IMR-90 (cell line): ENCODE measurements at regions not wholly inside any gene's neighbourhood (a gene's known extent, or its start where the extent isn't known, plus 50 kb on each side); places are given as distances from the start of the nearest gene placed in this dataset.

Experiments
- ATAC-seq: fragments of 200-7000 bp; cut with Tn5 transposase; 2 replicates; pipeline ENCODE4 v1.9.1; 2020; ENCODE audit warnings: low read depth, mild to moderate bottlenecking, moderate library complexity
- BruUV-seq: library from RNA; stranded (reverse); fragments of 400-500 nt; replicated peaks from 2 replicates; lab custom pipeline; 2021; lab: Mats Ljungman, UMichigan
- CTCF ChIA-PET: fragments of 300-600 bp; formaldehyde crosslinking; extraction: SDS; loops from one replicate; lab custom pipeline; 2021; ENCODE audit warnings: antibody characterized with exemption; lab: Yijun Ruan, JAX
- POLR2A ChIA-PET: fragments of 300-600 bp; sonication (Branson Sonifier 250); formaldehyde crosslinking; loops from one replicate; lab custom pipeline; 2022; ENCODE audit warnings: antibody characterized with exemption; ENCODE audit not compliant: unreplicated experiment; lab: Charles Lee
- DNase-seq: peaks from one replicate; pipeline ENCODE4 v3.0.0; 2013
- H2AFZ ChIP-seq: replicated peaks from 2 replicates; pipeline ENCODE3; 2013; ENCODE audit warnings: low read length, mild to moderate bottlenecking; ENCODE audit not compliant: poor library complexity
- H2AK5ac ChIP-seq: 2 replicates; pipeline ENCODE4 v1.6.1; 2013; ENCODE audit warnings: low read depth, low read length, inconsistent platforms
- H2AK9ac ChIP-seq: replicated peaks from 2 replicates; pipeline ENCODE3; 2013; ENCODE audit warnings: mild to moderate bottlenecking, low read depth, low read length, moderate library complexity; ENCODE audit not compliant: poor library complexity
- H2BK120ac ChIP-seq: 2 replicates; pipeline ENCODE4 v1.6.1; 2013; ENCODE audit warnings: low read depth, low read length, inconsistent platforms
- H2BK15ac ChIP-seq: 3 replicates; pipeline ENCODE4 v1.6.1; 2013; ENCODE audit warnings: low read depth, low read length, inconsistent platforms
- H2BK20ac ChIP-seq: 2 replicates; pipeline ENCODE4 v1.6.1; 2013; ENCODE audit warnings: low read depth, mild to moderate bottlenecking, inconsistent platforms, low read length, moderate library complexity
- H2BK5ac ChIP-seq: 2 replicates; pipeline ENCODE4 v1.6.1; 2013; ENCODE audit warnings: mild to moderate bottlenecking, low read depth, low read length, inconsistent platforms; ENCODE audit not compliant: poor library complexity, severe bottlenecking
- H3K14ac ChIP-seq: replicated peaks from 2 replicates; pipeline ENCODE4 v1.6.1; 2013; ENCODE audit warnings: low read depth, low read length, inconsistent platforms
- H3K18ac ChIP-seq: 2 replicates; pipeline ENCODE4 v1.6.1; 2013; ENCODE audit warnings: low read depth, low read length, control low read depth
- H3K23ac ChIP-seq: 2 replicates; pipeline ENCODE4 v1.6.1; 2013; ENCODE audit warnings: low read depth, low read length, inconsistent platforms
- H3K27ac ChIP-seq: 2 replicates; pipeline ENCODE4 v1.5.1; 2013; ENCODE audit warnings: mild to moderate bottlenecking, control low read depth, low read length; ENCODE audit not compliant: insufficient read depth
- H3K27me3 ChIP-seq: 2 replicates; pipeline ENCODE4 v1.6.1; 2013; ENCODE audit warnings: low read length; ENCODE audit not compliant: control insufficient read depth, insufficient read depth
- H3K36me3 ChIP-seq: 2 replicates; pipeline ENCODE4 v1.6.1; 2013; ENCODE audit warnings: low read length, mixed read lengths; ENCODE audit not compliant: control insufficient read depth, insufficient read depth
- H3K4ac ChIP-seq: 2 replicates; pipeline ENCODE4 v1.6.1; 2013; ENCODE audit warnings: low read depth, low read length, inconsistent platforms
- H3K4me1 ChIP-seq: 2 replicates; pipeline ENCODE4 v1.6.1; 2013; ENCODE audit warnings: low read length, mixed read lengths; ENCODE audit not compliant: control insufficient read depth, insufficient read depth
- H3K4me2 ChIP-seq: 2 replicates; pipeline ENCODE4 v1.6.1; 2013; ENCODE audit warnings: low read depth, mild to moderate bottlenecking, control low read depth, low read length, moderate library complexity
- H3K4me3 ChIP-seq: 2 replicates; pipeline ENCODE4 v1.5.1; 2013; ENCODE audit warnings: low read depth, mild to moderate bottlenecking, control low read depth, low read length, moderate library complexity; ENCODE audit not compliant: insufficient read depth
- H3K56ac ChIP-seq: 2 replicates; pipeline ENCODE4 v1.6.1; 2013; ENCODE audit warnings: low read length, inconsistent platforms; ENCODE audit not compliant: insufficient read depth; ENCODE audit errors: extremely low read depth
- H3K79me1 ChIP-seq, 2 experiments: 2 replicates each; pipeline ENCODE4 v1.6.1; 2013; ENCODE audit warnings: low read length in 2 of 2, inconsistent platforms in 1 of 2, low read depth in 1 of 2
- H3K9ac ChIP-seq: 2 replicates; pipeline ENCODE4 v1.6.1; 2013; ENCODE audit warnings: low read depth, low read length, control low read depth
- H3K9me1 ChIP-seq: 2 replicates; pipeline ENCODE4 v1.6.1; 2013; ENCODE audit warnings: low read length, inconsistent platforms; ENCODE audit not compliant: insufficient read depth
- H3K9me3 ChIP-seq: 2 replicates; pipeline ENCODE4 v1.6.1; 2013; ENCODE audit warnings: low read length; ENCODE audit not compliant: control insufficient read depth, insufficient read depth
- H4K20me1 ChIP-seq: 2 replicates; pipeline ENCODE4 v1.6.1; 2013; ENCODE audit warnings: low read length, inconsistent platforms; ENCODE audit not compliant: insufficient read depth
- H4K5ac ChIP-seq: 2 replicates; pipeline ENCODE4 v1.6.1; 2013; ENCODE audit warnings: mild to moderate bottlenecking, low read depth, low read length, control low read depth
- H4K8ac ChIP-seq, 2 experiments: 2 replicates each; pipeline ENCODE4 v1.6.1; 2013; ENCODE audit warnings: low read depth in 2 of 2, low read length in 2 of 2, control low read depth in 1 of 2, inconsistent platforms in 1 of 2
- H4K91ac ChIP-seq: 2 replicates; pipeline ENCODE4 v1.6.1; 2013; ENCODE audit warnings: low read depth, low read length, inconsistent platforms; ENCODE audit not compliant: insufficient read depth
- BHLHE40 ChIP-seq: fragments of 150-350 bp; IDR thresholded peaks from 2 replicates; pipeline ENCODE4 v1.6.1; 2016; ENCODE audit warnings: mild to moderate bottlenecking, low read depth, low read length
- CHD1 ChIP-seq: IDR thresholded peaks from 2 replicates; pipeline ENCODE4 v1.6.1; 2012; ENCODE audit warnings: low read depth, low read length, improper control_type of control experiment
- FOS ChIP-seq: fragments of 150-350 bp; IDR thresholded peaks from 2 replicates; pipeline ENCODE4 v1.6.1; 2016; ENCODE audit warnings: low read depth, low read length
- MAFK ChIP-seq: IDR thresholded peaks from 2 replicates; pipeline ENCODE4 v1.6.1; 2012; ENCODE audit warnings: low read depth, low read length, improper control_type of control experiment
- MXI1 ChIP-seq: IDR thresholded peaks from 2 replicates; pipeline ENCODE4 v1.6.1; 2012; ENCODE audit warnings: low read depth, mild to moderate bottlenecking, low read length, moderate library complexity, borderline replicate concordance
- NFE2L2 ChIP-seq: fragments of 150-350 bp; IDR thresholded peaks from 2 replicates; pipeline ENCODE4 v1.6.1; 2016; ENCODE audit warnings: low read depth, mild to moderate bottlenecking, low read length
- POLR2A ChIP-seq: IDR thresholded peaks from 2 replicates; pipeline ENCODE4 v1.6.1; 2012; ENCODE audit warnings: mild to moderate bottlenecking, low read depth, low read length
- RCOR1 ChIP-seq: IDR thresholded peaks from 2 replicates; pipeline ENCODE4 v1.6.1; 2012; ENCODE audit warnings: mild to moderate bottlenecking, low read length, improper control_type of control experiment; ENCODE audit not compliant: insufficient replicate concordance
- RFX5 ChIP-seq: IDR thresholded peaks from 2 replicates; pipeline ENCODE4 v1.8.0; 2012; ENCODE audit warnings: low read depth, mild to moderate bottlenecking, low read length, moderate library complexity
- USF2 ChIP-seq: fragments of 150-350 bp; IDR thresholded peaks from 2 replicates; pipeline ENCODE4 v1.6.1; 2017; ENCODE audit warnings: mild to moderate bottlenecking, antibody characterized with exemption, low read length, low read depth
- WGBS, 2 experiments: methylation state at CpG; one replicate each; pipeline versions ENCODE4 v1.1.5 to v1.1.7; 2013; ENCODE audit warnings: missing lambda C conversion rate in 2 of 2; ENCODE audit not compliant: insufficient read length in 1 of 2; ENCODE audit errors: extremely low coverage in 2 of 2; 5-methylcytosine and 5-hydroxymethylcytosine counted together
- dilution Hi-C: fragments of 300-500 bp; cut with HindIII; formaldehyde crosslinking; loops from one replicate; pipeline ENCODE4 v1.14.3; 2018; ENCODE audit warnings: low sequenced_read_pairs; ENCODE audit not compliant: unreplicated experiment
- in situ Hi-C: fragments of 300-500 bp; cut with MboI; formaldehyde crosslinking; loops from 3 replicates; pipeline ENCODE4 v1.14.3; 2019; ENCODE audit warnings: low sequenced_read_pairs, inconsistent platforms, mixed read lengths
- intact Hi-C: fragments of 100-400 bp; cut with micrococcal nuclease; formaldehyde crosslinking; loops from 2 replicates; pipeline ENCODE4 v1.10.0; 2022
- TF ChIP-seq, protein P1 (sequence below): conservative IDR thresholded peaks from 2 replicates; pipeline ENCODE4 v1.5.1; 2012; ENCODE audit warnings: mild to moderate bottlenecking, low read depth, low read length, improper control_type of control experiment

DNA sequence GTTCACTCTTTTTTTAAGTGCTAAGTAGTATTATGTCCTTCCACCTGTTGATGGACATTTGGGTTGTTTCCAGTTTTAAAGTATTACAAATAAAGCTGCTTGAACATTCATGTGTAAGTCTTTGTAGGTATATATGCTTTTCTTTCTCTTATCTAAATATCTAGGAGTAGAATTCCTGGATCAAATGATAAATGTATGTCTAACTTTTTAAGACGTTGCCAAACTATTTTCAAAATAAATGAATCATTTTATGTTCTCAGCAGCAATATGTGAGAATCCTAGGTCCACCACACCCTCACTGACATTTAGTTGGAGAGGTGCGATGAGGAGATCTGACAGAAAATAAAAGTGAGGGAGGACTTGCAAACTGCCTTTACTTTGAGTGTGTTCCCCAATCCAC is 291.7 kb upstream of the UGT8 start:
- Histone ChIP-seq H4K8ac (no peak overlapping the region), H4K91ac (no peak overlapping the region), H2BK15ac (no peak overlapping the region), H3K36me3 (no peaks in the 10 kb centered on the region), H3K27ac (no peak overlapping the region), H3K56ac (no peak overlapping the region), H3K18ac (no peak overlapping the region), H3K9ac (no peak overlapping the region), H3K9me1 (0 out of 2 replicates have a peak, but pooled peaks cover 2% of the 10 kb centered on the region), H4K5ac (no peak overlapping the region), H2AFZ (no peak overlapping the region), H3K4me2 (no peak overlapping the region), H2BK120ac (no peak overlapping the region), H3K27me3 (no peaks in the 10 kb centered on the region), H2BK5ac (no peak overlapping the region), H2AK9ac (no peak overlapping the region), H3K4me3 (no peak overlapping the region), H3K14ac (no peak overlapping the region), H3K9me3 (no peaks in the 10 kb centered on the region), H3K79me1 (no peaks in the 10 kb centered on the region), H3K4ac (no peak overlapping the region), H3K4me1 (peaks cover 6% of the 10 kb centered on the region), H2AK5ac (no peak overlapping the region), H4K20me1 (no peaks in the 10 kb centered on the region), H3K23ac (no peak overlapping the region), H2BK20ac (no peak overlapping the region)
- no peak for ATAC-seq
- no TSS peak for BruUV-seq
- WGBS, 2 experiments, result no CpG with 5 or more reads among the region's 2 CpGs
- dilution Hi-C loops, result no loop called here
- DNase-seq, result no peak
- ChIA-PET CTCF (no interaction called here), POLR2A (no interaction called here)
- TF ChIP-seq MAFK (no peak), POLR2A (no peak), CHD1 (no peak), NFE2L2 (no peak), FOS (no peak), RCOR1 (no peak), USF2 (no peak), MXI1 (no peak), BHLHE40 (no peak), RFX5 (no peak)
- TF ChIP-seq, protein P1, sequence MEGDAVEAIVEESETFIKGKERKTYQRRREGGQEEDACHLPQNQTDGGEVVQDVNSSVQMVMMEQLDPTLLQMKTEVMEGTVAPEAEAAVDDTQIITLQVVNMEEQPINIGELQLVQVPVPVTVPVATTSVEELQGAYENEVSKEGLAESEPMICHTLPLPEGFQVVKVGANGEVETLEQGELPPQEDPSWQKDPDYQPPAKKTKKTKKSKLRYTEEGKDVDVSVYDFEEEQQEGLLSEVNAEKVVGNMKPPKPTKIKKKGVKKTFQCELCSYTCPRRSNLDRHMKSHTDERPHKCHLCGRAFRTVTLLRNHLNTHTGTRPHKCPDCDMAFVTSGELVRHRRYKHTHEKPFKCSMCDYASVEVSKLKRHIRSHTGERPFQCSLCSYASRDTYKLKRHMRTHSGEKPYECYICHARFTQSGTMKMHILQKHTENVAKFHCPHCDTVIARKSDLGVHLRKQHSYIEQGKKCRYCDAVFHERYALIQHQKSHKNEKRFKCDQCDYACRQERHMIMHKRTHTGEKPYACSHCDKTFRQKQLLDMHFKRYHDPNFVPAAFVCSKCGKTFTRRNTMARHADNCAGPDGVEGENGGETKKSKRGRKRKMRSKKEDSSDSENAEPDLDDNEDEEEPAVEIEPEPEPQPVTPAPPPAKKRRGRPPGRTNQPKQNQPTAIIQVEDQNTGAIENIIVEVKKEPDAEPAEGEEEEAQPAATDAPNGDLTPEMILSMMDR, result no peak
- in situ Hi-C loops, result no loop called here
- intact Hi-C loops, result no loop called here
